Left lung (tissue), 4 donors: ENCODE measurements at regions not wholly inside any gene's neighbourhood (a gene's known extent, or its start where the extent isn't known, plus 50 kb on each side); places are given as distances from the start of the nearest gene placed in this dataset.
"Not testable (repeated sequence)": the region's sequence is repeated elsewhere in the genome, so short reads cannot be mapped to it uniquely, and the experiment has no call there.

ENCODE experiments used
- ATAC-seq: fragments of 200-7000 bp; cut with Tn5 transposase; one replicate; pipeline ENCODE4 v1.9.1; 2020; ENCODE audit warnings: moderate library complexity
- DNase-seq, 4 donors: peaks; one replicate each; pipeline ENCODE4 v3.0.0-alpha.2; 2013 to 2020
- H3K27ac ChIP-seq, 2 donors: fragments of 200-600 bp; sonication (generic) in 1 of 2; one replicate each; pipeline versions ENCODE4 v1.5.0 to v1.8.0; 2020 to 2021
- H3K27me3 ChIP-seq, 2 donors: fragments of 200-600 bp; sonication (generic) in 1 of 2; one replicate each; pipeline versions ENCODE4 v1.5.0 to v1.8.0; 2020 to 2021
- H3K36me3 ChIP-seq, 2 donors: fragments of 200-600 bp; sonication (generic) in 1 of 2; one replicate each; pipeline versions ENCODE4 v1.5.0 to v1.8.0; 2020 to 2021
- H3K4me1 ChIP-seq, 2 donors: fragments of 200-600 bp; one replicate each; pipeline ENCODE4 v1.8.0; 2021
- H3K4me3 ChIP-seq, 2 donors: fragments of 200-600 bp; sonication (generic) in 1 of 2; one replicate each; pipeline versions ENCODE4 v1.5.0 to v1.8.0; 2020 to 2021; ENCODE audit warnings: mild to moderate bottlenecking in 1 of 2
- H3K9me3 ChIP-seq, 2 donors: fragments of 200-600 bp; sonication (generic) in 1 of 2; one replicate each; pipeline versions ENCODE4 v1.5.0 to v1.8.0; 2020 to 2021
- intact Hi-C, 2 donors: fragments of 100-400 bp; cut with DNase I; formaldehyde crosslinking; loops; one replicate each; pipeline versions ENCODE4 v1.11.2 to v1.14.2; 2022
- TF ChIP-seq, protein P1 (sequence below), 2 donors: fragments of 200-600 bp; sonication (generic) in 1 of 2; IDR thresholded peaks; one replicate each; pipeline versions ENCODE4 v1.5.0 to v1.8.0; 2021; ENCODE audit warnings: antibody characterized with exemption in 2 of 2
- donor health status: DM: no; HTN: yes; CAD: no.
- donor health status: DM: no; HTN: no; CAD: no.

DNA sequence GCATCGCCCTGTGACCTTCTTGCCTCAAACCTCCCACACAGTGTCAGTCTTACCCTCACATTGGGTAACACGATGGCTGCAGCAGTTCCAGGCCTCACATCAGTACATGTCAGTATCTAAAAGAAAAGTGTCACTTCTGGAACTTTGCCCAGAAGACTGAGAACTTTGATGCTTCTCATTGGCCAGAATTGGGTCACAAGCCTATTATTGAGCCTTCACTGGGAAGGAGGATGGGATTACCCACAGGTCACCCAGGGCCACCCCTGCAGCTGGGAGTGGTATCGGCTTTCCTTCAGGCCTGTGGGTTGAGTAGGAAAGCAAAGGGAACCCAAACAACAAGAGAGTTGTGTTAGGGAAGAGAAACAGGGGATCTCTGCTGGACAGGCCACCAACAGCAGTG, 111.5 kb downstream of the NPY start:
- intact Hi-C loops: no loop called here
- Histone ChIP-seq H3K4me1 (no peaks in the 10 kb centered on the region), H3K4me3 (no peak overlapping the region), H3K27ac (no peak overlapping the region), H3K36me3 (no peaks in the 10 kb centered on the region), H3K27me3 (no peaks in the 10 kb centered on the region), H3K9me3 (no peaks in the 10 kb centered on the region)
- ATAC-seq: no peak
- TF ChIP-seq, protein P1, sequence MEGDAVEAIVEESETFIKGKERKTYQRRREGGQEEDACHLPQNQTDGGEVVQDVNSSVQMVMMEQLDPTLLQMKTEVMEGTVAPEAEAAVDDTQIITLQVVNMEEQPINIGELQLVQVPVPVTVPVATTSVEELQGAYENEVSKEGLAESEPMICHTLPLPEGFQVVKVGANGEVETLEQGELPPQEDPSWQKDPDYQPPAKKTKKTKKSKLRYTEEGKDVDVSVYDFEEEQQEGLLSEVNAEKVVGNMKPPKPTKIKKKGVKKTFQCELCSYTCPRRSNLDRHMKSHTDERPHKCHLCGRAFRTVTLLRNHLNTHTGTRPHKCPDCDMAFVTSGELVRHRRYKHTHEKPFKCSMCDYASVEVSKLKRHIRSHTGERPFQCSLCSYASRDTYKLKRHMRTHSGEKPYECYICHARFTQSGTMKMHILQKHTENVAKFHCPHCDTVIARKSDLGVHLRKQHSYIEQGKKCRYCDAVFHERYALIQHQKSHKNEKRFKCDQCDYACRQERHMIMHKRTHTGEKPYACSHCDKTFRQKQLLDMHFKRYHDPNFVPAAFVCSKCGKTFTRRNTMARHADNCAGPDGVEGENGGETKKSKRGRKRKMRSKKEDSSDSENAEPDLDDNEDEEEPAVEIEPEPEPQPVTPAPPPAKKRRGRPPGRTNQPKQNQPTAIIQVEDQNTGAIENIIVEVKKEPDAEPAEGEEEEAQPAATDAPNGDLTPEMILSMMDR (IDR thresholded peaks at IDR 0.05): no peak
- no peak for DNase-seq

DNA sequence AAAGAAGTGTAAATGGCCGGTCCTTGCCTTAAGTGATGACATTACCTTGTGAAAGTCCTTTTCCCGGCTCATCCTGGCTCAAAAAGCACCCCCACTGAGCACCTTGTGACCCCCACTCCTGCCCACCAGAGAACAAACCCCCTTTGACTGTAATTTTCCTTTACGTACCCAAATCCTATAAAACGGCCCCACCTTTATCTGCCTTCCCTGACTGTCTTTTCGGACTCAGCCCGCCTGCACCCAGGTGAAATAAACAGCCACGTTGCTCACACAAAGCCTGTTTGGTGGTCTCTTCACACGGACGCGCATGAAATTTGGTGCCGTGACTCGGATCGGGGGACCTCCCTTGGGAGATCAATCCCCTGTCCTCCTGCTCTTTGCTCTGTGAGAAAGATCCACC, 112.4 kb downstream of the NPY start:
- H3K36me3 ChIP-seq, H3K27me3 ChIP-seq, H3K4me1 ChIP-seq, H3K27ac ChIP-seq, ATAC-seq, H3K4me3 ChIP-seq, intact Hi-C loops, H3K9me3 ChIP-seq, DNase-seq: not testable (repeated sequence)

DNA sequence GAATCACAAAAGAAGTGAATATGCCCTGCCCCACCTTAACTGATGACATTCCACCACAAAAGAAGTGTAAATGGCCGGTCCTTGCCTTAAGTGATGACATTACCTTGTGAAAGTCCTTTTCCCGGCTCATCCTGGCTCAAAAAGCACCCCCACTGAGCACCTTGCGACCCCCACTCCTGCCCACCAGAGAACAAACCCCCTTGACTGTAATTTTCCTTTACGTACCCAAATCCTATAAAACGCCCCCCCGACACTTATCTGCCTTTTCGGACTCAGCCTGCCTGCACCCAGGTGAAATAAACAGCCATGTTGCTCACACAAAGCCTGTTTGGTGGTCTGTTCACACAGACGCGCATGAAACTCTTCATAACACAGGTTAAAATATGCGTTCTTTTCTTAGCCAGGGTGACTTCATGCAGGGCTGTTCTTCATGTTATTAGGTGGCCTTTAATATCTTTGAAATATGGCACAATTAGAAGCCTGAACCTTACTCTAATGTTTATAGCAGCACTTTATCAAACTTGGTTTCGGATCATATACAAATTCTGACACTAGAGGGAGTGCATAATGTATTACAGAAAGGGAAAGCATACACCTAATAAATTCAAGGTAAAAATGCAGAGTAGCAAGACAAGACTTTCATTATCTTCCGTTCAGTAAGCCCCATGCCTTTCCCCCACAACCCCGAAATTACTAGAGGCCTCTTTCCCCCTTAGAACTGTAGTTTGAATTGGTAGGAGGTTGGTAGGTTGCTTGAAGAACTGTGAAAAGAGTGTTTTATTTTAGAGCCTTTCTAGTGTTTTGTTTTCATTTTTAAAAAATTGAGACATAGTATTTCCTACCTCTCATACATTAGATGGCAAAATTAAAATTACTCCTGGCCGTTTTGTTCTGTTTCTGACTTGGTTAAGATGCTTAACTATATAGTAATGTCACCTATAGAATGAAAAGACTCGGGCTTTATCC, 117.9 kb downstream of the NPY start:
- peak; percentile 61 for ATAC-seq

DNA sequence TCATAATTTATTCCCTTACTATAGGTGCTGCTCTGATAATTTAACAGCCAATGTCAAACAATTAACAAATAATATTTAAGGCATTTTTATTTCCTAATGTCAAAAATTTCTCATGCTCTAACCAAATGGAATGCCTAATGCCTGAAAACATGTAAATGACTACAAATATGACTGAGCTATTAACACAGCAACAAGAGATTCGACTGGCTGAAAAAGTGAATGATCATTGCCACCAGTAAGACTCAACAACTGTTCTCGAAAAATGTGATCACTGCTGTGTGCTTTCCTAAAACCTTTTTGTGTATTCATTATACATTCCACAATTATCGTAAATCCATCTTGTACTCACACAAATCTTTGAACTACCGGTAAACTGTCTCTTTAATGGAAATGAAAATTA, 118.7 kb downstream of the NPY start:
- intact Hi-C loops: no loop called here
- no peak for DNase-seq
- Histone ChIP-seq H3K4me1 (no peaks in the 10 kb centered on the region), H3K36me3 (no peaks in the 10 kb centered on the region), H3K27me3 (no peaks in the 10 kb centered on the region), H3K27ac (no peak overlapping the region), H3K4me3 (no peak overlapping the region), H3K9me3 (no peaks in the 10 kb centered on the region)
- TF ChIP-seq, protein P1 (IDR thresholded peaks at IDR 0.05): no peak
- ATAC-seq: no peak

More for the DNA sequence above, 117.9 kb downstream of the NPY start:
- intact Hi-C loops: no loop called here
- Histone ChIP-seq H3K36me3 (no peaks in the 10 kb centered on the region), H3K4me3 (no peak overlapping the region), H3K4me1 (no peaks in the 10 kb centered on the region), H3K27me3 (no peaks in the 10 kb centered on the region), H3K9me3 (no peaks in the 10 kb centered on the region), H3K27ac (no peak overlapping the region)
- DNase-seq: peak in 2 of 4 donors; percentile 9 to 14
- TF ChIP-seq, protein P1 (IDR thresholded peaks at IDR 0.05): no peak

DNA sequence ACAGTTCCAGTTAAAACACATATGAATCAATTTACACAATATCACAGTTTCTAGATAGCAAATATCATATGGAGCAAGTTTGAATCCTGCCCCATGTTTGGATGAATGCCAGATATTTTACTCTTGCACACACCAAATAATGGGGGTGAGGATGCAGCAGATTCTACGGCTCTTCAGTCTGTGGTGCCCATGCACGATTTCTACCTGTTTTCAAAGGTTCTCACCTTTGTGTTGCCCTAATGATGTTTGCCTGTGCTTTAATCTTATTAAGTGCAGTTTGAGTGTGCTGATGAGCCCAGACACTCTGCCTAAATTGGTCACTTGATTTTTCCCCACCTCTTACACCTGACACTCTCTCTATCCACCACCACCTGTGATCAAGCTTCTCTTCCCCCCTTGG, 119.6 kb downstream of the NPY start:
- Histone ChIP-seq H3K4me1 (no peaks in the 10 kb centered on the region), H3K9me3 (no peaks in the 10 kb centered on the region), H3K27me3 (no peaks in the 10 kb centered on the region), H3K27ac (no peak overlapping the region), H3K4me3 (no peak overlapping the region), H3K36me3 (no peaks in the 10 kb centered on the region)
- intact Hi-C loops: no loop called here
- ATAC-seq (no peak), DNase-seq (no peak)
- TF ChIP-seq, protein P1 (IDR thresholded peaks at IDR 0.05): no peak
